ENCODE measurements at regions not wholly inside any gene's neighbourhood (a gene's known extent, or its start where the extent isn't known, plus 50 kb on each side); places are given as distances from the start of the nearest gene placed in this dataset.

DNA sequence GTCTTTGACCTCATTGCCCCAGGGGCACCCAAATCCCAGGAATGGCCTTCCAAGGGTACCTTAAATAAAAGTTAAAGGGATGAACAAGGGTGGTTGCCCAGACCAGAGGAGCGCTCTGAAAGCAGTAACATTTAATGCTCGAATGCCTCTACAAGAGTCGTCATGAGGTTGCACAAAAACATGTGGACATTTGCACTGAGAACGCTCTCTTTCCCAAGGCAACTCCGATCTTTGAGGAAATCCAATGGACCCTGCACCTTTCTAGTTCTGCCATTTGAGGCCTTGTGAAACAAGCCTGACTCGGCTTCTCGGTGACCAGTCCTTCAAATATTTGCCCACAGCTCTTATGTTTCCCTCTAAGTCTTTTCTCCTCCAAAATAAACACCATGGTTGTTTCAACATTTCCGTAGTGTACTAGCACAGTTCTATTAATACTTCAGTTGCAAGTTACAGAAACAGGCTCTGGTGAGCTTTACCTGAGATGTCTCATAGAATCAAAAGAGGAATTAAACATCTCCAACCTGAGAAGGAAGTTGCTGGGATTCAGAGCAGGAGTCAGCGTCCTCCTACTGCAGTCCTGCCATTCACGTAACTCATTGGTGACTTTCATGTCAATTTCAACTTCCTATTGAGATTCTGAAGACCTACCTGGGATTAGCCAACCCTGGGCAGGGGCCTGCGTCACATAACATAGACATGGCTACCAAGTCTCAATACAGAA lies 168.8 kb upstream of the RAI14 start:
- no peak for TF ChIP-seq GATA2 (IDR thresholded peaks at IDR 0.05; ENCODE audit: low read depth, low read length)
- TF ChIP-seq GATA3 (IDR thresholded peaks at IDR 0.05; ENCODE audit: low read depth, low read length), result no peak

Measured in SH-SY5Y (cell line).